HG03103 (cell line): ENCODE measurements at regions not wholly inside any gene's neighbourhood (a gene's known extent, or its start where the extent isn't known, plus 50 kb on each side); places are given as distances from the start of the nearest gene placed in this dataset.

Experiments used
- ATAC-seq: cut with Tn5 transposase; IDR thresholded peaks from one replicate; pipeline ENCODE4 v1.9.1; 2021; ENCODE audit warnings: low read depth; ENCODE audit not compliant: unreplicated experiment

GRCh38 chr7:16027396-16027795 lies 340.9 kb upstream of the MEOX2 start:
- no peak for ATAC-seq

- ATAC-seq: no peak
Observed at GRCh38 chr7:16026253-16027020, 340.0 kb upstream of the MEOX2 start.

GRCh38 chr7:16025696-16026095 lies 339.2 kb upstream of the MEOX2 start:
- ATAC-seq: no peak

GRCh38 chr7:16023503-16023902 lies 337.0 kb upstream of the MEOX2 start:
- ATAC-seq: no peak

GRCh38 chr7:16023046-16023445 lies 336.6 kb upstream of the MEOX2 start:
- no peak for ATAC-seq

- ATAC-seq: no peak
Observed at GRCh38 chr7:16021851-16022250, 335.4 kb upstream of the MEOX2 start.

- ATAC-seq: no peak
Observed at GRCh38 chr7:16015981-16016380, 329.5 kb upstream of the MEOX2 start.

- no peak for ATAC-seq
Observed at GRCh38 chr7:16014031-16014430, 327.5 kb upstream of the MEOX2 start.

GRCh38 chr7:16007911-16008310 lies 321.4 kb upstream of the MEOX2 start:
- ATAC-seq: no peak

GRCh38 chr7:16004702-16005101 lies 318.2 kb upstream of the MEOX2 start:
- ATAC-seq: no peak

- ATAC-seq: no peak
Observed at GRCh38 chr7:16001477-16001876, 315.0 kb upstream of the MEOX2 start.

GRCh38 chr7:15998617-15999016 lies 312.1 kb upstream of the MEOX2 start:
- no peak for ATAC-seq

GRCh38 chr7:15995027-15995426 lies 308.5 kb upstream of the MEOX2 start:
- ATAC-seq: no peak

- ATAC-seq: no peak
Observed at GRCh38 chr7:15989194-15989593, 302.7 kb upstream of the MEOX2 start.

GRCh38 chr7:15985587-15986384 lies 299.3 kb upstream of the MEOX2 start:
- no peak for ATAC-seq

GRCh38 chr7:15977663-15978062 lies 291.2 kb upstream of the MEOX2 start:
- ATAC-seq: no peak

GRCh38 chr7:15972862-15973275 lies 286.4 kb upstream of the MEOX2 start:
- no peak for ATAC-seq

- no peak for ATAC-seq
Observed at GRCh38 chr7:15967551-15967950, 281.1 kb upstream of the MEOX2 start.

GRCh38 chr7:15967121-15967520 lies 280.6 kb upstream of the MEOX2 start:
- ATAC-seq: no peak

GRCh38 chr7:15963206-15963605 lies 276.7 kb upstream of the MEOX2 start:
- no peak for ATAC-seq

GRCh38 chr7:15954671-15955354 lies 268.3 kb upstream of the MEOX2 start:
- ATAC-seq: no peak
